ENCODE measurements at regions not wholly inside any gene's neighbourhood (a gene's known extent, or its start where the extent isn't known, plus 50 kb on each side); places are given as distances from the start of the nearest gene placed in this dataset.
"Not testable (repeated sequence)": the region's sequence is repeated elsewhere in the genome, so short reads cannot be mapped to it uniquely, and the experiment has no call there.

DNA sequence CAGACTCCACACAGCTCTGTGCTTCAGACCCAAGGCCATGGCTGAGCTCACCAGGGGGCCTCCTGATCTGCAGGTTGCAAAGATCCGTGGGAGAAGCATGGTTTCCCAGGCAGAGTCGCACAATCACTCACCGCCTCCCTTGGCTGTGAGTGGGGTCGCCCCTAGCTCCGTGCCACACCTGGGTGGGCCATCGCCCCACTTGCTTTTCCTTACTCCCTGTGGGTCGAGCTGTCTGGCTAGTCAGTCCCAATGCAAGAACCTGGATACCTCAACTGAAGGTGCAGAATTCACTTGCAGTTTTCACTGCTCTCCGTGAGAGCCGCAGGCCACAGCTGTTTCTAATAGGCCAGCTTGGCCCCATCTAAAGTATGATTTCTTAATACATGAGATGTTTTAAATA lies 319.6 kb downstream of the CACNA1B start:
- TF ChIP-seq CEBPB (IDR thresholded peaks at IDR 0.05); BHLHE40 (IDR thresholded peaks at IDR 0.05; ENCODE audit: low read depth, low read length); EP300 (IDR thresholded peaks at IDR 0.05); POLR2A (IDR thresholded peaks at IDR 0.05; ENCODE audit: low read length); RFX5 (IDR thresholded peaks at IDR 0.05); TP53 (CRISPR knock-in tag; IDR thresholded peaks at IDR 0.05); JUNB (IDR thresholded peaks at IDR 0.05); KDM1A (IDR thresholded peaks at IDR 0.05; ENCODE audit: low read depth); MYC (IDR thresholded peaks at IDR 0.05; ENCODE audit: borderline replicate concordance, low read length): not testable (repeated sequence)
- TF ChIP-seq, protein P1, sequence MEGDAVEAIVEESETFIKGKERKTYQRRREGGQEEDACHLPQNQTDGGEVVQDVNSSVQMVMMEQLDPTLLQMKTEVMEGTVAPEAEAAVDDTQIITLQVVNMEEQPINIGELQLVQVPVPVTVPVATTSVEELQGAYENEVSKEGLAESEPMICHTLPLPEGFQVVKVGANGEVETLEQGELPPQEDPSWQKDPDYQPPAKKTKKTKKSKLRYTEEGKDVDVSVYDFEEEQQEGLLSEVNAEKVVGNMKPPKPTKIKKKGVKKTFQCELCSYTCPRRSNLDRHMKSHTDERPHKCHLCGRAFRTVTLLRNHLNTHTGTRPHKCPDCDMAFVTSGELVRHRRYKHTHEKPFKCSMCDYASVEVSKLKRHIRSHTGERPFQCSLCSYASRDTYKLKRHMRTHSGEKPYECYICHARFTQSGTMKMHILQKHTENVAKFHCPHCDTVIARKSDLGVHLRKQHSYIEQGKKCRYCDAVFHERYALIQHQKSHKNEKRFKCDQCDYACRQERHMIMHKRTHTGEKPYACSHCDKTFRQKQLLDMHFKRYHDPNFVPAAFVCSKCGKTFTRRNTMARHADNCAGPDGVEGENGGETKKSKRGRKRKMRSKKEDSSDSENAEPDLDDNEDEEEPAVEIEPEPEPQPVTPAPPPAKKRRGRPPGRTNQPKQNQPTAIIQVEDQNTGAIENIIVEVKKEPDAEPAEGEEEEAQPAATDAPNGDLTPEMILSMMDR (IDR thresholded peaks at IDR 0.05): not testable (repeated sequence)
- TF ChIP-seq, protein P2, sequence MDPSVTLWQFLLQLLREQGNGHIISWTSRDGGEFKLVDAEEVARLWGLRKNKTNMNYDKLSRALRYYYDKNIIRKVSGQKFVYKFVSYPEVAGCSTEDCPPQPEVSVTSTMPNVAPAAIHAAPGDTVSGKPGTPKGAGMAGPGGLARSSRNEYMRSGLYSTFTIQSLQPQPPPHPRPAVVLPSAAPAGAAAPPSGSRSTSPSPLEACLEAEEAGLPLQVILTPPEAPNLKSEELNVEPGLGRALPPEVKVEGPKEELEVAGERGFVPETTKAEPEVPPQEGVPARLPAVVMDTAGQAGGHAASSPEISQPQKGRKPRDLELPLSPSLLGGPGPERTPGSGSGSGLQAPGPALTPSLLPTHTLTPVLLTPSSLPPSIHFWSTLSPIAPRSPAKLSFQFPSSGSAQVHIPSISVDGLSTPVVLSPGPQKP (IDR thresholded peaks at IDR 0.05; ENCODE audit: low read depth, low read length): not testable (repeated sequence)
- TF ChIP-seq, protein P3, sequence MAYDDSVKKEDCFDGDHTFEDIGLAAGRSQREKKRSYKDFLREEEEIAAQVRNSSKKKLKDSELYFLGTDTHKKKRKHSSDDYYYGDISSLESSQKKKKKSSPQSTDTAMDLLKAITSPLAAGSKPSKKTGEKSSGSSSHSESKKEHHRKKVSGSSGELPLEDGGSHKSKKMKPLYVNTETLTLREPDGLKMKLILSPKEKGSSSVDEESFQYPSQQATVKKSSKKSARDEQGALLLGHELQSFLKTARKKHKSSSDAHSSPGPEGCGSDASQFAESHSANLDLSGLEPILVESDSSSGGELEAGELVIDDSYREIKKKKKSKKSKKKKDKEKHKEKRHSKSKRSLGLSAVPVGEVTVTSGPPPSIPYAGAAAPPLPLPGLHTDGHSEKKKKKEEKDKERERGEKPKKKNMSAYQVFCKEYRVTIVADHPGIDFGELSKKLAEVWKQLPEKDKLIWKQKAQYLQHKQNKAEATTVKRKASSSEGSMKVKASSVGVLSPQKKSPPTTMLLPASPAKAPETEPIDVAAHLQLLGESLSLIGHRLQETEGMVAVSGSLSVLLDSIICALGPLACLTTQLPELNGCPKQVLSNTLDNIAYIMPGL (CRISPR knock-in tag; IDR thresholded peaks at IDR 0.05; ENCODE audit: borderline replicate concordance): not testable (repeated sequence)

Data from A549 (cell line).